CD4-positive, alpha-beta T cell treated with Interleukin-10 for 1 hour (primary cell): ENCODE measurements at regions not wholly inside any gene's neighbourhood (a gene's known extent, or its start where the extent isn't known, plus 50 kb on each side); places are given as distances from the start of the nearest gene placed in this dataset.

Experiments used
- DNase-seq: peaks from one replicate; pipeline ENCODE4 v3.0.0-alpha.2; 2020

GRCh38 chr1:193726722-193727121, 540.3 kb upstream of the B3GALT2 start:
- no peak for DNase-seq

- DNase-seq, result no peak
Observed at GRCh38 chr1:193712392-193712791, 526.0 kb upstream of the B3GALT2 start.

DNA sequence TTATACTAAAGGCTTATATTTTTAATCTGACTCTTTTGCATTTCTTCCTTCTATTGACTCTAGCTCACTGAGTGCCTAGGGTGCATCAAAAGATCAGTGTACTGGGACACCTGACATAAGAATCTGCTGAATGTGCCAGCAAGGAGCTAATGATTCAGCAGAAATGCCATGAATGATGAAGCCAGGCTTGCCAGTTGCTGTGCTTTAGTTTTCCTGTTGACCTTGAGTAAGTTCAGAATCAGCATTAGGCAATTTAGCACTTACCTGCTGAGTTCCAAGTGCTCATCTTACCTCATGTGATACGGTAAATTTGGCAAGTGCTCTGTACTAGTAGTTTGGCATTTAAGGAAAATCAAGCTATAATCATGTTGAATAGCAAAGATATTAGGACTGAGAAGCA, 523.2 kb upstream of the B3GALT2 start:
- no peak for DNase-seq

- DNase-seq, result no peak
Observed at GRCh38 chr1:193707271-193708021, 521.0 kb upstream of the B3GALT2 start.

DNA sequence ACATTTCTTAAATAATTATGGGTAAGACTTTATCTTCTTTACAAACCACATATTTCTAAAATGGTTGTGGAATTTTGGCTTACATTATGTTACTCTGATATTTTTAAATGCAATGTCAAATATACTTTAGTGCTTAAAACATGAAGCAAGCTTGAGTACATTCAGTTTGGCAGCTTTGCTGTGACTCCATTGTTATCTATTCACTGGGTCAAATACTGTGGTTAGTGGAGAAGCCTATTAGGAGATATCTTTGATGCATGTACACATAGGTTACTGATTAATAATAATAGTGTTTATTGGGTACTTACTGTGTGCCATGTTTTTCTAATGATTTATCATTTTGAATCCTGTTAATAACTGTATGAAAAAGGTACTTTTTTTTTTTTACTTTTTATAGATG, 520.4 kb upstream of the B3GALT2 start:
- no peak for DNase-seq

DNA sequence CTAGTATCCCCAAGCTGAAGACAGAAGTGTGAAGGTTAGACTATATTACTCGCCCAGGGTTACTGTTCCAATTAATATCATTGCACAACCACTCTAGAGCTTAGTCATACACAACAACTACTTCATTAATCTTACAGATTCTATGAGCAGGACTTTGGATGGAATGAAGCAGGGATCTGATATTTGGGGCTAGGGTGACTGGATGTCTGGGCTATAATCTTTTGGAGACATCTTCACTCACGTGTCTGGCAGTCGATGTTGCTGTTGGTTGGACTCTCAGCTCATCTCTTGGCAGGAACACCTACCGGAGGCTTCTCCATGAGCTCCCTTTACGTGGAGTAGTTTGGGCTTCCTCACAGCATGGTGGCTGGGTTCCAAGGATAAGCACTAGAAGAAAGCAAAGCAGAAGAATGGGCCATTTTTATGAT, 519.2 kb upstream of the B3GALT2 start:
- DNase-seq, result no peak

DNA sequence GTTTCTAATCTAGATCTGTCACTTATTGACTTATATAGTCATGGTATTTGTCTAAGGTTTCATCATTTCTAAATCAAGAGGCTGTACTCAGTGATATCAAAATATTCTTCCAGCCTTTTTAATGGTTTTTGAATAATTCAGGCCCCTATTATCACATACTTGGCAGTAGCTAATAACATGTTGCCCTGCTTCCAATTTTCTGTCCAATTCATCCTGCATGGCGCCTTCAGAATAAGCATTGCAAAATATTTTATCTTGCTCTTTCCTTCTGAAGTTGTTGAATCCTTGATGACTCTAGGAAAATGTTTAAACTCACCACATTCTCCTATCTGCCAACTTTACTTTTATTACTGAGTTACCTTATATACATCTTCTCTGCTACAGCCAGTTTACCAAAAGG, 517.2 kb upstream of the B3GALT2 start:
- DNase-seq, result no peak

GRCh38 chr1:193703121-193703520, 516.7 kb upstream of the B3GALT2 start:
- DNase-seq, result no peak

GRCh38 chr1:193701759-193702158, 515.3 kb upstream of the B3GALT2 start:
- DNase-seq, result no peak

DNA sequence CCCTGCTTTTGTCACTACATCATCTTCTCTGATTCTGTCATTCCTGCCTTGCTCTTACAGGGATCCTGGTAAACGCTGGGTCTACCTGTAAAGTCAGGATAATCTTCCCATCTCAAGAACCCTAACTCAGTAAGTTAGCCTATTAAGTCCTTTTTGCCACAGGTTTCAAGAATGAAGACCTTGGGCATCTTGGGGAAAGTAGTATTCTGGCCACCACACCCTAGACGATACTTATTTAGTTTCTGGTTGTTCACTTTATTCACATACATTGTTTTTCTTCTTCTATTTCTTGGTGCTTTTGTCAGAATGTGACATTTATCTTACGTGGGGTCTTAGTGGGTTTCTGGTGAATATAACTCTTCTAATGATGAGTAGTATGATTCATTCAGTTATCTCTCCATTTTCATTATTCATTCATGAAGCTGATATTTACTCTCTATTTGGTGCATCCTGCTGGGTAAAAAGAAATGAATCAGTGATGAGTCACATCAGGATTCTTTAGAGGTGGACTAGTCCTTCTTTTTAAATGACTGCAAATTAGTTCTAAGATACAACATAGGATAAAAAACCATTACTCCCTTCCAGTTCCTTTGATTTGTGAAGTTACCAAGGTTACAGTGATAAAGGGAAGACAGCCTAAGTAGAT, 514.4 kb upstream of the B3GALT2 start:
- DNase-seq, result no peak

DNA sequence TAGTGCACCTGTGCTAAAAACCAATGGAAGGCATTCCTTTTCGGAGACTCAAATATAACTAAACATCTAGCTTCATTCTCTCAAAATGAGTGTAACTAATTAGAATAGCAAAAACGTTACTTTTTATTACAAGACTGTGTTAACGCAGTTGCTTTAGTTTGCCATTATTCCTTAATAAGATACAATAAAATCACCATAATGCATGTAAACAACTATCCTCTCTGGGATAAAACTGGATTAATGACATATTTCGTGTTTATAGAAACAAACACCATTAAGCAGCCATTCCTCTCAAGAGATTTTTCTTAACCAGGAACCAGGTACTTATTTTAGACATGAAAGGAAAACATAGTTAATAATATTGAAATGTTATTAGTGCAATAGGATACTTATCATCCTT, 512.8 kb upstream of the B3GALT2 start:
- no peak for DNase-seq

- DNase-seq, result no peak
Observed at GRCh38 chr1:193697776-193698175, 511.4 kb upstream of the B3GALT2 start.

DNA sequence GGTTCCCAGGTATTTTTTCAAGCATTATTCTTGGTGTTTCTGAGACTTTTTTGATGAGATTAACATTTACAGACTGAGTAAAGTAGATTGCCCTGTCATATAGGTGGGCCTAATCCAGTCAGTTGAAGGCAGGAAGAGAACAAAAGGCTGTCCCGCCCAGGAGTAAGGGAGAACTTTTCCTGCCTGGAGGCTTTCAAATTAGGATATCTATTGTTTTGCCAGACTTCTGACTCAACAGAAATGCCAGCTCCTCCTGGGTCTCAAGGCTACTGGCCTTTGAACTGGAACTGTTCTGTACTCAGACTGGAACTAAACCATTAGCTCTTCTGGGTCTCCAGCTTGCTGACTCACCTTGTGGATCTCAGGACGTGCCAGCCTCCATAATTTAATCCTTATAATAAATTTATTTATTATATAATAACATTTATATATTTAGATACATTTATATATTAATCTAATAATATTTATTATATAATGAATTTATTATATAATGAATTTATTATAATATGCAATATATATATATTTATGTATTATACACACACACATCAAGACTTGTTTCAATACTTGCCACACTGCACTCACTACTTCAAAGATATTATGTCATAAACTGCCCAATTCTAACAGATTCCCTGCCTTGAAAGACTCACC, 510.8 kb upstream of the B3GALT2 start:
- no peak for DNase-seq

DNA sequence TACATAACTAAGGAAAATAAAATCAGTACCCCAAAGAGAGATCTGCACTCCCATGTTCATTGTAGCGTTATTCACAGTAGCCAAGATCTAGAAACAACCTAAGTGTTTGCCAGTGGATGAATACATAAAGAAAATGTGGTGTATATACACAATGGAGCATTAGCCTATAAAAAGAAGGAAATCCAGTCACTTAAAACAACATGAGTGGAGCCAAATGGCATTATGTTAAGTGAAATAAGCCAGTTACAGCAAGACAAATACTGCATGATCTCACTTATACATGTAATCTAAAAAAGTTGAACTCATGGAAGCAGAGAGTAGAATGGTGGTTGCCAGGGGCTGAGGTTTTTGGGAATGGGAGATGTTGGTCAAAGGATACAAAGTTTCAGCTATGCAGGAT, 508.3 kb upstream of the B3GALT2 start:
- no peak for DNase-seq

DNA sequence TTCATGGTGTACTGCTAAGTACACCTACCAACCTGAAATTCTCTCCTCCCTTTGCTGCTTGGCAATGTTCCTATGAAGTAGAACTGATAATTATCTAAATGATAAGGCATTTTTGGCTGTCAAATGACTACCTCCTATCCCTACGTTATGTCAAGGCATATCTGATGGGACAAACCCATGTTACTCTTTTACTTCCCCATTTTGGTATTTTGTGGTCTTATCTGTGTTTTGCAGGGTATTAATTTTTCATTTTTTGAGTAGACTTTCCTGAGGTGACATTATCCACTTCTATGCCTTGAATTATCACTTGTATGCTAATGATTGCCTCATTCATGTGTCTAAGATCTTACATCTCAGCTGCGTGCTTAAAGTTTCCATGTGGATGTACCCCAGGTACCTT, 499.6 kb upstream of the B3GALT2 start:
- DNase-seq, result no peak

DNA sequence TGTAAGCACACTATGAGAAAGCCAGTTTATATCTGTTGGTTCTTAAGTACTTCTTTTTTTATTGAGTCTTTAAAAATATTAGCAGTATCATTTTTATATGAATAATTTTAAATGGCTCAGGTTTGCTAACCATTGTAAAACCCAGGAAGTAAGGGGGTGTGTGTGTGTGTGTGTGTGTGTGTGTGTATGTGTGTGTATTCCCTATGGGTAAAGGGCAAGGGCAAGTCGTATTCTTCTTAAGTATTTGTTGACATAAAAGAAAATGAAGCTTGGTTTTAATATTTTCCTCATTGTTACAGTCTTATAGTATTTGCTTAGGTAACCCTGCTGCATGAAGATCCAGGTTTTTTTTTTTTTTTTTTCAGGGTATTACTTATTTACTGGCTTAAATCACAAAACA, 495.0 kb upstream of the B3GALT2 start:
- DNase-seq, result no peak

GRCh38 chr1:193680924-193681316, 494.5 kb upstream of the B3GALT2 start:
- DNase-seq, result no peak

GRCh38 chr1:193680247-193680923, 494.0 kb upstream of the B3GALT2 start:
- no peak for DNase-seq

DNA sequence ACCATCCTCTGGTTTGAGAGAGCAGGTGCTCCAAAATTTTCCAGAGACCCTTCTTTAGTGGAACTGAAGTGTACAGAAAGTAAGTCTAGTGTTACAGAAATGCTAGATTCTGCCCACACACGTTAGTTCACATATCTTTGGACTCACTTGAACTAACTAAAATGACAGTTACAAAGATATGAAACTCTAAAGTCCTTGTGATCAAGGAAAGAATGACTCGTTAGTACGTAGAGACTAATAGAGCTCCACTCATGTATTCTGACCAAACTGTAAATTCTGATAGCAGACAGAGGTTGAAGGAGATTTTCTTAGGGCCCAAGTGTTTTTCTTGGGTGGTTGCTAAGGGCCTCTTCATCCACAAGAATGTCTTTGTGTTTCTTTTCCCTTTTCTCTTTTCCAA, 491.5 kb upstream of the B3GALT2 start:
- no peak for DNase-seq

- no peak for DNase-seq
Observed at GRCh38 chr1:193676996-193677549, 490.7 kb upstream of the B3GALT2 start.

- no peak for DNase-seq
Observed at GRCh38 chr1:193674292-193674944, 488.0 kb upstream of the B3GALT2 start.

DNA sequence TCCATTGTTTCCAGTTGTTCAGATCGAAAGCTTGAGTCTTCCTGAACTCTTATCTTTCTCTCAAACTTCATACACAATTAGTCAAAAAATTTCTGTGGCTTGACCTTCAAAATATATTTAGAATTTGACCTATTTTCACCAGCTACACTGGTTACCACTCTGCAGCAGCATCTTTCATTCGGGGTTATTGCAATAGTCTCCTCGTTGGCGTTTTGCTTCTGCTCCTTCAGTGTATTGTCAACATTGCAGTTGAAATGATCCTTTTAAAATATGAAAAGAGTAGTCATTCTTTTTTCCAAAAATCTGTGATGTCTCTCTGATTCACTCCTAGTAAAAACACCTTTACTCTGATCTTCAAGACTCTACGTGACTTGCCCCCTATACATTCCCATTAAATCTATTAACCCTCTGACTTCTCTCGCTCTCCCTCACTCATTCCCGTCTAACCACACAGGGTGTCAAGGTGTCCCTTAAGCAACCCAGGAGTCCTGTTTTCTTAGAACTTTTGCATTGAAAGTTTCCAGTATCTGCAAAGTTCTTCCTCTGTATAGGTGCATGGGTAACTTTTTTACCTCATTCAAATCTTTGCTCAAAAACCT, 480.2 kb upstream of the B3GALT2 start:
- DNase-seq, result no peak
